GM23338 (cell line): ENCODE measurements at regions not wholly inside any gene's neighbourhood (a gene's known extent, or its start where the extent isn't known, plus 50 kb on each side); places are given as distances from the start of the nearest gene placed in this dataset.
A peak's percentile ranks its signal among the peaks of the same experiment; 100 is the strongest.

ENCODE experiments used
- EZH2 ChIP-seq: fragments of 200-600 bp; sonication (generic); IDR thresholded peaks from one replicate; pipeline ENCODE4 v1.8.0; 2017; ENCODE audit warnings: antibody characterized with exemption, mild to moderate bottlenecking, low read depth; ENCODE audit not compliant: unreplicated experiment
- POLR2AphosphoS5 ChIP-seq: IDR thresholded peaks from 2 replicates; pipeline ENCODE4 v1.6.1; 2016; ENCODE audit warnings: antibody characterized with exemption, low read depth
- TF ChIP-seq, protein P1 (sequence below), 2 experiments: fragments of 200-600 bp in 1 of 2; sonication (generic) in 1 of 2; conservative IDR thresholded peaks; 2 replicates each; pipeline versions ENCODE4 v1.5.1 to v1.6.1; 2016 to 2017; ENCODE audit warnings: antibody characterized with exemption in 2 of 2, low read depth in 2 of 2, mild to moderate bottlenecking in 2 of 2, moderate library complexity in 1 of 2

DNA sequence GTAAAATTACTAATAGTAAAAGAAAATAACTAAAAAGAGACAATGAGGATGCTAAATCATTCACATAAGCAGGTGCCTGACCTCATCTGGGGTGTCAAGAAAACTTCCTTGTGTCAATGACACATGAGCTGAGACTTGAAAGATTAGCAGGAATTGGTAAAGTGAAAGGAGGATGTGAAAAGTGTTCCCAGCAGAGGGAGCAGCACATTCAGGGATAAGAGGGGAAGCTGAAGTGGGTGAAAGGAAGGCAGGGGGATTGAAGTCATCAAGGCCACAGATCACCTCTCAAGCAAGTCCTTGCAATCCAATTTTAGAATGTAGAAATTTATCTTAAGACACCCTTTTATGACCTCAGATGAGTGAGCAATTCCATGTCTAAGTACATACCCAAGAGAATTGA lies 60.2 kb upstream of the ACP3 start:
- TF ChIP-seq, protein P1, sequence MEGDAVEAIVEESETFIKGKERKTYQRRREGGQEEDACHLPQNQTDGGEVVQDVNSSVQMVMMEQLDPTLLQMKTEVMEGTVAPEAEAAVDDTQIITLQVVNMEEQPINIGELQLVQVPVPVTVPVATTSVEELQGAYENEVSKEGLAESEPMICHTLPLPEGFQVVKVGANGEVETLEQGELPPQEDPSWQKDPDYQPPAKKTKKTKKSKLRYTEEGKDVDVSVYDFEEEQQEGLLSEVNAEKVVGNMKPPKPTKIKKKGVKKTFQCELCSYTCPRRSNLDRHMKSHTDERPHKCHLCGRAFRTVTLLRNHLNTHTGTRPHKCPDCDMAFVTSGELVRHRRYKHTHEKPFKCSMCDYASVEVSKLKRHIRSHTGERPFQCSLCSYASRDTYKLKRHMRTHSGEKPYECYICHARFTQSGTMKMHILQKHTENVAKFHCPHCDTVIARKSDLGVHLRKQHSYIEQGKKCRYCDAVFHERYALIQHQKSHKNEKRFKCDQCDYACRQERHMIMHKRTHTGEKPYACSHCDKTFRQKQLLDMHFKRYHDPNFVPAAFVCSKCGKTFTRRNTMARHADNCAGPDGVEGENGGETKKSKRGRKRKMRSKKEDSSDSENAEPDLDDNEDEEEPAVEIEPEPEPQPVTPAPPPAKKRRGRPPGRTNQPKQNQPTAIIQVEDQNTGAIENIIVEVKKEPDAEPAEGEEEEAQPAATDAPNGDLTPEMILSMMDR (conservative IDR thresholded peaks at IDR 0.05; ENCODE audit: low read depth in 2 of 2): peak; percentile 74 to 96
- no peak for TF ChIP-seq EZH2
- no peak for TF ChIP-seq POLR2AphosphoS5
